ENCODE measurements at regions not wholly inside any gene's neighbourhood (a gene's known extent, or its start where the extent isn't known, plus 50 kb on each side); places are given as distances from the start of the nearest gene placed in this dataset.

DNA sequence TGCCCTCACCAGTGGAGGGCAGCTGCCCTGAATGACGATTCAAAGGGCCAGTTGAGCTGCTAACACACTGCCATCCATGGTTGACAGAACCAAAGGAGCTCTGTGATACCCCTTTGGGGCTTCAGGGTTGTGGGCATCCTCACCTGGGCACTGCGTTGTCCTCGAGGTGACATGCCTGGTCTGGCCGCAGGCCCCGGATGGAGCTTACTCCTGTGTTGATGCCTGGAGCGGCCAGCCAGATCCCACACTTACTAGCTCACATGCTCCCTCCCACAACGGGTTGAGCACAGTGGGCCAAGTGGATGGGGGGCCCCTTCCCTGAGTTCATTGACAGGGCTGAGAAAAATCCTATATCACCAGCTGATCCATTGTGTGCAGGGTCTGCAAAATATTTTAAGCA lies 898.9 kb downstream of the TAF11L14 start:
- TF ChIP-seq CTCF (IDR thresholded peaks at IDR 0.05 in 4 of 5, conservative IDR thresholded peaks at IDR 0.05 in 1 of 5) (no peak), POLR2A (IDR thresholded peaks at IDR 0.05) (no peak)
